ENCODE measurements at regions not wholly inside any gene's neighbourhood (a gene's known extent, or its start where the extent isn't known, plus 50 kb on each side); places are given as distances from the start of the nearest gene placed in this dataset.

GRCh38 chr12:98123021-98123461 is 392.3 kb upstream of the TMPO start:
- Mint-ChIP-seq H3K4me1 (no peaks in the 10 kb centered on the region), H3K27ac (no peak overlapping the region)
- intact Hi-C loops (cut with micrococcal nuclease), result no loop called here

GRCh38 chr12:98126637-98127335 is 388.6 kb upstream of the TMPO start:
- intact Hi-C loops (cut with micrococcal nuclease), result no loop called here
- Mint-ChIP-seq H3K4me3 (no peak overlapping the region), H3K27me3 (peaks cover 5% of the 10 kb centered on the region), H3K9me3 (no peaks in the 10 kb centered on the region), H3K4me1 (no peaks in the 10 kb centered on the region), H3K27ac (no peak overlapping the region), H3K36me3 (ENCODE audit: low read depth) (no peaks in the 10 kb centered on the region)
- DNase-seq, result no peak

More at GRCh38 chr12:98123021-98123461, 392.3 kb upstream of the TMPO start:
- H3K27me3 Mint-ChIP-seq, result peaks cover 5% of the 10 kb centered on the region
- no peaks in the 10 kb centered on the region for H3K9me3 Mint-ChIP-seq
- no peaks in the 10 kb centered on the region for H3K36me3 Mint-ChIP-seq (ENCODE audit: low read depth)
- DNase-seq, result no peak
- no peak overlapping the region for H3K4me3 Mint-ChIP-seq

- no peak overlapping the region for H3K4me3 Mint-ChIP-seq
- no peak for DNase-seq
- H3K36me3 Mint-ChIP-seq (ENCODE audit: low read depth), result no peaks in the 10 kb centered on the region
- intact Hi-C loops (cut with micrococcal nuclease), result no loop called here
- H3K9me3 Mint-ChIP-seq, result no peaks in the 10 kb centered on the region
- no peaks in the 10 kb centered on the region for H3K4me1 Mint-ChIP-seq
- peaks cover 5% of the 10 kb centered on the region for H3K27me3 Mint-ChIP-seq
- no peak overlapping the region for H3K27ac Mint-ChIP-seq
These were observed 388.1 kb upstream of the TMPO start for GRCh38 chr12:98127336-98127679.

DNA sequence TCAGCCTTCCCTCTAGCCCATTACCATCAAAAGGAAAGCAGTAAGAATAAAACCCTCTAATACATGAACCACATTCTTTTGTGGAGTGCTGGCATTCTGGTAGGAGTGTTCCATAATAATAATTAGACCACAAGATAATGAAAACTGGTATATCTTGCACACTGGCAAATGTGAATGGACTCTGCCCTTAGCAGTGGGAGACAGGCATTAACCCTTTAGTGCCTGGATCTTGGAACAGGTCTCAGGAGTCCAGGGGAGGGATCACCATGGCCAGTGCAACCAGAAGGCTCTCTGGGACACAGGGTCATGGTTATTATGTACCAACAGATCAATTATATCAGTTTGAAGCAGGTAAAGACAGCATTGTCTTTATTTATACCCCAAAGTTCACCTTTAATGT is 387.5 kb upstream of the TMPO start:
- no peak for DNase-seq
- no peaks in the 10 kb centered on the region for H3K9me3 Mint-ChIP-seq
- intact Hi-C loops (cut with micrococcal nuclease), result no loop called here
- no peak overlapping the region for H3K4me3 Mint-ChIP-seq
- no peaks in the 10 kb centered on the region for H3K4me1 Mint-ChIP-seq
- H3K27me3 Mint-ChIP-seq, result peaks cover 5% of the 10 kb centered on the region
- H3K36me3 Mint-ChIP-seq (ENCODE audit: low read depth), result no peaks in the 10 kb centered on the region
- no peak overlapping the region for H3K27ac Mint-ChIP-seq

GRCh38 chr12:98136544-98136943 is 378.8 kb upstream of the TMPO start:
- no peaks in the 10 kb centered on the region for H3K27me3 Mint-ChIP-seq
- no peak overlapping the region for H3K27ac Mint-ChIP-seq
- no peaks in the 10 kb centered on the region for H3K4me1 Mint-ChIP-seq
- no peaks in the 10 kb centered on the region for H3K9me3 Mint-ChIP-seq
- H3K4me3 Mint-ChIP-seq, result no peak overlapping the region
- no peak for DNase-seq
- intact Hi-C loops (cut with micrococcal nuclease), result no loop called here
- H3K36me3 Mint-ChIP-seq (ENCODE audit: low read depth), result no peaks in the 10 kb centered on the region

GRCh38 chr12:98137278-98137677 is 378.1 kb upstream of the TMPO start:
- Mint-ChIP-seq H3K9me3 (no peaks in the 10 kb centered on the region), H3K4me1 (no peaks in the 10 kb centered on the region), H3K4me3 (no peak overlapping the region), H3K36me3 (ENCODE audit: low read depth) (no peaks in the 10 kb centered on the region), H3K27ac (no peak overlapping the region), H3K27me3 (no peaks in the 10 kb centered on the region)
- no peak for DNase-seq
- intact Hi-C loops (cut with micrococcal nuclease), result no loop called here

- H3K27ac Mint-ChIP-seq, result no peak overlapping the region
- H3K4me3 Mint-ChIP-seq, result no peak overlapping the region
- H3K36me3 Mint-ChIP-seq (ENCODE audit: low read depth), result no peaks in the 10 kb centered on the region
- no peak for DNase-seq
- H3K9me3 Mint-ChIP-seq, result no peaks in the 10 kb centered on the region
- intact Hi-C loops (cut with micrococcal nuclease), result no loop called here
- H3K27me3 Mint-ChIP-seq, result no peaks in the 10 kb centered on the region
- H3K4me1 Mint-ChIP-seq, result no peaks in the 10 kb centered on the region
These were observed 370.4 kb upstream of the TMPO start for GRCh38 chr12:98144953-98145352.

GRCh38 chr12:98146043-98146442 is 369.3 kb upstream of the TMPO start:
- H3K4me3 Mint-ChIP-seq, result no peak overlapping the region
- H3K27ac Mint-ChIP-seq, result no peak overlapping the region
- H3K9me3 Mint-ChIP-seq, result no peaks in the 10 kb centered on the region
- H3K4me1 Mint-ChIP-seq, result no peaks in the 10 kb centered on the region
- H3K36me3 Mint-ChIP-seq (ENCODE audit: low read depth), result no peaks in the 10 kb centered on the region
- no peaks in the 10 kb centered on the region for H3K27me3 Mint-ChIP-seq
- intact Hi-C loops (cut with micrococcal nuclease), result no loop called here
- DNase-seq, result no peak

- no peaks in the 10 kb centered on the region for H3K9me3 Mint-ChIP-seq
- intact Hi-C loops (cut with micrococcal nuclease), result no loop called here
- no peaks in the 10 kb centered on the region for H3K27me3 Mint-ChIP-seq
- DNase-seq, result no peak
- no peak overlapping the region for H3K27ac Mint-ChIP-seq
- no peaks in the 10 kb centered on the region for H3K36me3 Mint-ChIP-seq (ENCODE audit: low read depth)
- no peaks in the 10 kb centered on the region for H3K4me1 Mint-ChIP-seq
- H3K4me3 Mint-ChIP-seq, result no peak overlapping the region
These were observed 368.9 kb upstream of the TMPO start for GRCh38 chr12:98146487-98146886.

GRCh38 chr12:98149270-98149669 is 366.1 kb upstream of the TMPO start:
- intact Hi-C loops (cut with micrococcal nuclease), result no loop called here
- H3K36me3 Mint-ChIP-seq (ENCODE audit: low read depth), result no peaks in the 10 kb centered on the region

GRCh38 chr12:98149691-98150210 is 365.6 kb upstream of the TMPO start:
- Mint-ChIP-seq H3K27ac (no peak overlapping the region), H3K36me3 (ENCODE audit: low read depth) (no peaks in the 10 kb centered on the region), H3K4me3 (no peak overlapping the region), H3K9me3 (no peaks in the 10 kb centered on the region), H3K27me3 (no peaks in the 10 kb centered on the region), H3K4me1 (no peaks in the 10 kb centered on the region)
- no peak for DNase-seq
- intact Hi-C loops (cut with micrococcal nuclease), result no loop called here

More at GRCh38 chr12:98149270-98149669, 366.1 kb upstream of the TMPO start:
- Mint-ChIP-seq H3K9me3 (no peaks in the 10 kb centered on the region), H3K4me1 (no peaks in the 10 kb centered on the region), H3K27ac (no peak overlapping the region), H3K4me3 (no peak overlapping the region), H3K27me3 (no peaks in the 10 kb centered on the region)
- no peak for DNase-seq

DNA sequence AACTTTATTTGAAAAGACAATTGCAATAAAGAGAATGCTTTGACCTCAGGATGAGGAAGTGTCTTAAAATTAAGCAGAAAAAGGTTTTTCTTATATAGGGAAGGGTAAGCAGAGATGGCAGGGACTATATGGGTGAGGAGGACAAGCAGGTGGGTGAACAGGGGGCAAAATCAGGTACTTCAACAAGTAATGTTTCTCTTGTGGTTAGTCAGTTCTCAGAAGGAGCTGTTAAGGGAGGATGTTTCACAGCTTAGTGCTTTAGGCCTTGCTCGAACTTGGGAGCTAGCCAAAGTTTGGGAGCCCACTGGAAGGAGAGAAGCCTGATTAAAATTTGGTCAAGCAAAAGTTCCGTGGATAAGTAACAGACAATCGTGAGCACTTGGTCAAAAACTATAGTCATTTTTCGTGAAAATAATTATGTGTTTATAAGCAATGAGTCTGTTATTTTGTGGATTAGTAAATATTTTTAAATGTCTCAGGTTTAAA is 364.2 kb upstream of the TMPO start:
- Mint-ChIP-seq H3K4me3 (no peak overlapping the region), H3K4me1 (no peaks in the 10 kb centered on the region), H3K9me3 (no peaks in the 10 kb centered on the region), H3K36me3 (ENCODE audit: low read depth) (no peaks in the 10 kb centered on the region), H3K27me3 (no peaks in the 10 kb centered on the region), H3K27ac (no peak overlapping the region)
- intact Hi-C loops (cut with micrococcal nuclease), result no loop called here
- DNase-seq, result no peak

GRCh38 chr12:98151984-98152383 is 363.4 kb upstream of the TMPO start:
- Mint-ChIP-seq H3K36me3 (ENCODE audit: low read depth) (no peaks in the 10 kb centered on the region), H3K9me3 (no peaks in the 10 kb centered on the region), H3K27me3 (no peaks in the 10 kb centered on the region), H3K27ac (no peak overlapping the region), H3K4me3 (no peak overlapping the region), H3K4me1 (no peaks in the 10 kb centered on the region)
- intact Hi-C loops (cut with micrococcal nuclease), result no loop called here
- no peak for DNase-seq

DNA sequence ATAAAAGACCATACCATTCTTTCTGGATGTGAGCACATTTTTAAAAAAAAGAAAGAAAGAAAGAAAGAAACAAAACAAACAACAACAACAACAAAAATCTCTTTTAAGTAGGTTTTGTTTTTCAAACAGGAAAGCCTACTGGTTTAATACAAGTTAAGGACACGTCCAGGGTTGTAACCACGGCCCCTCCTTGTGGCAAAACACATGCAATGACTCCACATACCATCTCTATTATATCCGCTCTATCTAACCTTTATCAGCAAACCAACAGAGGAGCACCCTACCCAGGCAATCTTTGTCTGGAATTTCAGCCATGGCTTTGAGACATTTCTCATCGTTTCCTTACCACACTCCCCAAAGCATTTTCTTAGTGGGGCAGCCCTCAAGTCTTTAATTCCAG is 360.5 kb upstream of the TMPO start:
- Mint-ChIP-seq H3K36me3 (ENCODE audit: low read depth) (no peaks in the 10 kb centered on the region), H3K4me1 (no peaks in the 10 kb centered on the region), H3K9me3 (no peaks in the 10 kb centered on the region), H3K27me3 (no peaks in the 10 kb centered on the region), H3K4me3 (no peak overlapping the region), H3K27ac (no peak overlapping the region)
- intact Hi-C loops (cut with micrococcal nuclease), result no loop called here
- DNase-seq, result no peak

DNA sequence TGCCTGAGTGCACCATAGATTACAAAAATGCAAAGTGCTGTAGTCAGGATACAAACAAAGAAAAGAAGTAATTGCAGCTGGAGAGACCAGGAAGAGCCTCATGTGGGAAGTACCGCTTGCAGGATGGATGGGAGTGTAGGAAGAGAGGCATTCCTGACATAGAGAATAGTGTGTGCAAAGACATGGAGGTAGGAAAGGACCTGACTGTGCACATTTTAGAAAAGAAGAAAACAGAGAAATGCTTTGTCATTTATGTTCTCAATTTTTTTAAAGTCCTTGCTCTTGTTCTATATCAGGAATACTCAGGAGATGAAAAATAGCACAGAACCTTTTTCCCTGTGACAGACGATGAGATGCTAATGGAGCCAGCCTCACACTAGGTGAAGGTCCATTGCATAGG is 358.7 kb upstream of the TMPO start:
- no peak for DNase-seq
- Mint-ChIP-seq H3K4me3 (no peak overlapping the region), H3K4me1 (no peaks in the 10 kb centered on the region), H3K27ac (no peak overlapping the region), H3K9me3 (no peaks in the 10 kb centered on the region), H3K27me3 (no peaks in the 10 kb centered on the region), H3K36me3 (ENCODE audit: low read depth) (no peaks in the 10 kb centered on the region)
- intact Hi-C loops (cut with micrococcal nuclease), result no loop called here

All from activated CD4-positive, alpha-beta T cell treated with anti-CD3 and anti-CD28 coated beads, Interleukin-2, amount 10 ng/mL, durations not matched to agents 24 days and 14 days (primary cell).